Activated CD4-positive, alpha-beta T cell treated with anti-CD3 and anti-CD28 coated beads, Interleukin-2, amount 10 ng/mL, durations not matched to agents 24 days and 14 days (primary cell): ENCODE measurements at regions not wholly inside any gene's neighbourhood (a gene's known extent, or its start where the extent isn't known, plus 50 kb on each side); places are given as distances from the start of the nearest gene placed in this dataset.

Experiments used
- DNase-seq: peaks from one replicate; pipeline ENCODE4 v3.0.0; 2022
- H3K27ac Mint-ChIP-seq: one replicate; pipeline ENCODE4 v1.8.0; 2022; ENCODE audit warnings: mild to moderate bottlenecking, mixed read lengths
- H3K27me3 Mint-ChIP-seq: one replicate; pipeline ENCODE4 v1.8.0; 2022; ENCODE audit warnings: mixed read lengths
- H3K36me3 Mint-ChIP-seq: one replicate; pipeline ENCODE4 v1.8.0; 2022; ENCODE audit warnings: low read depth, mild to moderate bottlenecking, mixed read lengths
- H3K4me1 Mint-ChIP-seq: one replicate; pipeline ENCODE4 v1.8.0; 2021; ENCODE audit warnings: mixed read lengths
- H3K4me3 Mint-ChIP-seq: one replicate; pipeline ENCODE4 v1.8.0; 2022; ENCODE audit warnings: mild to moderate bottlenecking, moderate library complexity, mixed read lengths
- H3K9me3 Mint-ChIP-seq: one replicate; pipeline ENCODE4 v1.8.0; 2021; ENCODE audit warnings: mixed read lengths
- intact Hi-C: fragments of 100-400 bp; cut with micrococcal nuclease; formaldehyde crosslinking; loops from one replicate; pipeline ENCODE4 v1.15.1; 2023

DNA sequence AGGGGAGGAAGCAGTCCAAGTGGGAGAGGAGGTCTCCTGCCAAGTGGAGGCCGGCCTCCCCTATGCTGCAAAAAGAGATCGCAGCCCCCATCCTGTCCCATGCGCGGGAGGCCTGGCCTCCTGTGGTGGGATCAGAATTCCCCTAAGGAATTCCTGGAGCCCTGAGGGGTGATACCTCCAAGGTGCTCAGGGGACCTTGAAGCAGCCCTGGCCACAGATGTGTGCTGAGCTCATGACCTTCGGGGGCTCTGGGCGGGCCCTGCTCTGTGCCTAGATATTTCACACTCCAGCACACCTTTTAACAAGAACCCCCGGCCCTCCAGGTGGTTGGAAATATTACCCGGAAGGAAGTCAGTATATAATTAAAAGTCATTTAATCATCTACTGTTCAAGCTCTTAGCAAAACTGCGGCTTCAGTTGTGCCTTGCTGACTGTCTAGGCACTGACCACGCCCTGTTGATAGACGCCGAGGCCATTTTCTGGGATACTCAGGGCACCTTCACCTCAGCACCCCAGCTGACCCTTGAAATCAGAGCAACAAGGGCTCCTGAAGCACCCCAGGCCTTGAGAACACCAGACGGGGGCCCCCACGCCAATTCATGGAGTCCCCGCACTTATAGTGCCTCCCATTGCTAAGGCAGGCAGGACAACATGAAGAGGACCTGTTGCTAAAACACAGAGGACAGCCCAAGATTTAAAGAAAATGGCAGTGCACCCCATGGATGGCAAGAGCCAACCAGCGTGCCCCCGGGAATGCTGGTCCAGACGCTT, 119.1 kb downstream of the NDUFA10 start:
- no peak for DNase-seq
- intact Hi-C loops, result no loop called here
- H3K4me1 Mint-ChIP-seq, result peaks cover 7% of the 10 kb centered on the region
- no peaks in the 10 kb centered on the region for H3K36me3 Mint-ChIP-seq
- peaks cover 9% of the 10 kb centered on the region for H3K9me3 Mint-ChIP-seq
- no peaks in the 10 kb centered on the region for H3K27me3 Mint-ChIP-seq
- no peak overlapping the region for H3K4me3 Mint-ChIP-seq
- H3K27ac Mint-ChIP-seq, result no peak overlapping the region

- intact Hi-C loops, result no loop called here
- Mint-ChIP-seq H3K4me1 (peaks cover 1% of the 10 kb centered on the region), H3K36me3 (no peaks in the 10 kb centered on the region), H3K27me3 (no peaks in the 10 kb centered on the region), H3K9me3 (peaks cover 9% of the 10 kb centered on the region), H3K27ac (no peak overlapping the region), H3K4me3 (no peak overlapping the region)
- no peak for DNase-seq
These were observed 119.8 kb downstream of the NDUFA10 start for GRCh38 chr2:239905306-239905705.

DNA sequence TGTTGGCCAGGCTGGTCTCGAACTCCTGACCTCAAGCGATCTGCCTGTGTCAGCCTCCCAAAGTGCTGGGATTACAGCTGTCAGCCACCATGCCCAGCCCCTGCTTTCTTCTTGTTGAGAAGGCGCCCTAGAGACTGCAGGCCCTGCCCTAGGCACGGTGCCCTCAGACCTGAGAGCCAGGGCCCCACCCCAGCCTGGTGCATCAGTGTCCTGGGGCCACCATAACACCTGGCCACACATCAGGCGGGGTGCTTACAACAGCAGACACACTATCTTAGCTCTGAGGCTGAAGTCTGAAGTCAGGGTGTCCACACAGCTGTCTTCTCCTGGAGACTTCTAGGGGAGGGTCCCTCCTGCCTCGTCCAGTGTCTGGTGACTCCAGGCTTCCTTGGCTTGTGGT, 120.6 kb downstream of the NDUFA10 start:
- Mint-ChIP-seq H3K4me1 (no peaks in the 10 kb centered on the region), H3K27me3 (no peaks in the 10 kb centered on the region), H3K36me3 (no peaks in the 10 kb centered on the region), H3K4me3 (no peak overlapping the region), H3K9me3 (peaks cover 7% of the 10 kb centered on the region), H3K27ac (no peak overlapping the region)
- intact Hi-C loops, result no loop called here
- DNase-seq, result no peak

DNA sequence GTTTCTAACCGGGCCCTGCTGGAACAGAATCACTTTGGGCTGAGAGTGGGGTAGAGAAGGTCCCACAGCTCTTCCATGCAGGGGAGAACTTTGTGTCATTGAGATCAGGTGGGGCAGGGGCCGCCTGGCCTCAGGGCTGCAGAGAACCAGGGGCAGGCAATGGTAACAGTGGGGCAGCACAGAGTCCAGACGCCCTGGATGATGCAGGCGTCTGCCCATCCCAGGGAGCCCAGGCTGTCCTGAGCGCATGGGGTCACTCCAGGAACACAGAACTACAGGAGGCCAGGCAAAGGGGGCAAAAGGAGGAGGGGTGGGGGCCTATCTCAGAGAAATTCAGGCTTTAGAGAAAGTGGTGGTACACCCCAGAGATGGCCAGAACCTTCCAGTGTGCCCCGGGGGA, 121.3 kb downstream of the NDUFA10 start:
- Mint-ChIP-seq H3K36me3 (no peaks in the 10 kb centered on the region), H3K27ac (no peak overlapping the region), H3K4me1 (no peaks in the 10 kb centered on the region), H3K4me3 (no peak overlapping the region), H3K27me3 (no peaks in the 10 kb centered on the region), H3K9me3 (peaks cover 6% of the 10 kb centered on the region)
- intact Hi-C loops, result no loop called here
- no peak for DNase-seq

DNA sequence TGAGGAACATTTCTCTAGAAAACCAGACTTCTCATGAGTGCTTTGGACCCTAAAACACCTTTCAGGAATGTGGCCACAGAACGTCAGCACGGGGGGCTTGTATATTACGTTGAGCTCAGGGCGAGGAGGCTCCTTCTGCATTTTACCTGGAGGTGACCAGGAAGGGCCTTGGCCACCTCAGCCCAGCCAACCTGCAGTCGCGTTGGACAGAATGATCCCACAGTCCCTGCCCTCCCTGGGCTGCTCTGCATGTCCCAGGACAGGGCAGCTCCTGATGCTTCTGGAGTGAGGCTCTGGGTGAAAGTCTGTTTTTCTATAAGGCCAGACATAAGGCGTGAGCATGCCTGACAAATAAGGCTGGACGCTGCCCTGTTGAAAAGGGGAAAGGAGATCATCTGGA, 121.9 kb downstream of the NDUFA10 start:
- no peak for DNase-seq
- H3K4me1 Mint-ChIP-seq, result no peaks in the 10 kb centered on the region
- intact Hi-C loops, result no loop called here

DNA sequence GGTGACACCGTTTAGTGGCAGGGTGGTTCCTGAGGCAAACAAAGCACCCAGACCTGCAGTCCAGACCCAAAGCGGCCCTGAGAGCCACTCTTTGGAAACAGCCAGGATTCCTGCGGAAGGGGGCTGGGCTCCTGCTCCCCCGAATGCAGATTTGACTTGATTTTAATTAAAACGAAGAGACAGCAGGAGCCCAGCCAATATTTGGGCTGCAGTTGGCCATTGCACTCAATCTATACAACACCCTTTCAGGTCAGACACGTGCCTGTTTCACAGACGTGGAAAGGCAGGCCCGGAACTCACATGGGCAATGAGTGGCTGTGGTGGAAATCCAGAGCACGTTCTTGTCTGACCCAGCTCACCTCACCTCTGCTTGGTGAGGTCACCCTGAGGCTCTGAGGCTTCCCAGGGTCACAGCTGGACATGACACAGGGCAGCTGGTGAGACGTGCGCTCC, 122.4 kb downstream of the NDUFA10 start:
- Mint-ChIP-seq H3K27ac (no peak overlapping the region), H3K4me1 (no peaks in the 10 kb centered on the region), H3K36me3 (no peaks in the 10 kb centered on the region), H3K9me3 (peaks cover 6% of the 10 kb centered on the region), H3K27me3 (no peaks in the 10 kb centered on the region), H3K4me3 (no peak overlapping the region)
- intact Hi-C loops, result no loop called here
- DNase-seq, result no peak

More for the DNA sequence above, 121.9 kb downstream of the NDUFA10 start:
- H3K27me3 Mint-ChIP-seq, result no peaks in the 10 kb centered on the region
- H3K36me3 Mint-ChIP-seq, result no peaks in the 10 kb centered on the region
- peaks cover 6% of the 10 kb centered on the region for H3K9me3 Mint-ChIP-seq
- H3K4me3 Mint-ChIP-seq, result no peak overlapping the region
- no peak overlapping the region for H3K27ac Mint-ChIP-seq

GRCh38 chr2:239898292-239898925, 126.7 kb downstream of the NDUFA10 start:
- Mint-ChIP-seq H3K36me3 (no peaks in the 10 kb centered on the region), H3K9me3 (no peaks in the 10 kb centered on the region), H3K27me3 (peaks cover 6% of the 10 kb centered on the region), H3K4me1 (no peaks in the 10 kb centered on the region), H3K27ac (no peak overlapping the region), H3K4me3 (no peak overlapping the region)
- no peak for DNase-seq
- intact Hi-C loops, result no loop called here

- Mint-ChIP-seq H3K36me3 (no peaks in the 10 kb centered on the region), H3K4me3 (no peak overlapping the region), H3K4me1 (no peaks in the 10 kb centered on the region), H3K27me3 (peaks cover 6% of the 10 kb centered on the region), H3K9me3 (no peaks in the 10 kb centered on the region), H3K27ac (no peak overlapping the region)
- intact Hi-C loops, result no loop called here
- no peak for DNase-seq
These were observed 127.4 kb downstream of the NDUFA10 start for GRCh38 chr2:239897596-239898235.

DNA sequence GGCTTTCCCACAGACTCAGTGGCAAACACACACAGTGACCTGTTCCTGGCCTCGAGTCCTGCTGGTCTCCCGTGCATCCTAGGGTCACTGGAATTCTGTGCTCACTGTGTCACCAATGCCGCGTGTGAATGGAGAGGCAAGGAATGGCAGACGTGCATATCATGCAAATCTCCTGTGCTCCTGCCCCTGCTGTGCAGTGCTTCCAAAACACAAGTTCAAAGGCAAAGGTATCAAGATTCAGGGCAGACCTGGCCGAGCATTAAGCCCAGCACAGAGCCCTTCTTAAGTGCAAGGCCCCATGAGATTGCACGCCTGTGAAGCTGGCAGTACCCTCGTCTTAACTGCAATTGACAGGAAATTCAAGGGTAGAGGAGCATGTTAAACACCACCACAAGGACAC, 129.1 kb downstream of the NDUFA10 start:
- no peaks in the 10 kb centered on the region for H3K36me3 Mint-ChIP-seq
- H3K4me1 Mint-ChIP-seq, result no peaks in the 10 kb centered on the region
- no peak overlapping the region for H3K4me3 Mint-ChIP-seq
- DNase-seq, result no peak
- intact Hi-C loops, result no loop called here
- peaks cover 6% of the 10 kb centered on the region for H3K27me3 Mint-ChIP-seq
- H3K27ac Mint-ChIP-seq, result no peak overlapping the region
- H3K9me3 Mint-ChIP-seq, result no peaks in the 10 kb centered on the region

GRCh38 chr2:239895669-239896068, 129.5 kb downstream of the NDUFA10 start:
- intact Hi-C loops, result no loop called here
- Mint-ChIP-seq H3K9me3 (no peaks in the 10 kb centered on the region), H3K36me3 (no peaks in the 10 kb centered on the region), H3K4me3 (no peak overlapping the region), H3K27ac (no peak overlapping the region), H3K27me3 (peaks cover 6% of the 10 kb centered on the region), H3K4me1 (no peaks in the 10 kb centered on the region)
- no peak for DNase-seq

DNA sequence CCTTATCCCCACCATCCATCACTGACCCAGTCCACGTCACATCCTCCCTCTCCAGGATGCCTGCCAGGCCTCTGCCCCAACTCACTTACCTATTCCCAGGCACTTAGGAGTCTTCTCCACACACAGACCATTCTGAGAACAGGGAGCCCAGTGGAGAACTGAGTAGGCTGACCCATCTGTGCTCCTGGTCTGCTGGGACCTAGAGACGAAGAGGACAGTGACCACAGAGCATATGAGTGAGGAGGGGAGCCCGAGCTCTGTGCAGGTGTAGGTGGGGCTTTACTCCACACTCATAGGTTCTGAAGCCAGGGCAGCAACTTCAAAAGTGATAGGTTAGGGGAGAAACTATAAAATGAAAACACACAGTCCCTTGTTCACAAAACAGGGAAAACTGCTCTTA, 130.0 kb downstream of the NDUFA10 start:
- DNase-seq, result no peak
- H3K27me3 Mint-ChIP-seq, result peaks cover 6% of the 10 kb centered on the region
- H3K36me3 Mint-ChIP-seq, result no peaks in the 10 kb centered on the region
- H3K9me3 Mint-ChIP-seq, result no peaks in the 10 kb centered on the region
- no peak overlapping the region for H3K4me3 Mint-ChIP-seq
- no peaks in the 10 kb centered on the region for H3K4me1 Mint-ChIP-seq
- intact Hi-C loops, result no loop called here
- no peak overlapping the region for H3K27ac Mint-ChIP-seq

DNA sequence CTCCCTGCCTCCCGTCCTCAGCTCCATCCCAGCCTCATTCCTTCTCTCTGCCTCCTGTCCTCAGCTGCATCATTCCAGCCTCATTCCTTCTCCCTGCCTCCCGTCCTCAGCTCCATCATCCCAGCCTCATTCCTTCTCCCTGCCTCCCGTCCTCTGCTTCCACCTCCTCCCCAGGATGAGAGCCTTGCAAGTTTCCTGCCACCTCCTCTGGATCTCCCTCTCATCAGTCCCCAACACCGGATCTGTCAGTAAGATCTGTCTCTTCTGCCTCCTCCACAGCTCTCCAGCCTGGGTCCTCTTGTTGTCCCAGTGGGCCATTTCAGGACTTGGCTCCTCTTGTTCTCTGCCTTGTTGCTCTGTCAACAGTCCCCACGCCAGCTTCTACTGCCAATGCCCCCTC, 130.9 kb downstream of the NDUFA10 start:
- Mint-ChIP-seq H3K27me3 (peaks cover 7% of the 10 kb centered on the region), H3K9me3 (no peaks in the 10 kb centered on the region), H3K36me3 (no peaks in the 10 kb centered on the region), H3K27ac (no peak overlapping the region), H3K4me1 (no peaks in the 10 kb centered on the region), H3K4me3 (no peak overlapping the region)
- intact Hi-C loops, result no loop called here
- no peak for DNase-seq

DNA sequence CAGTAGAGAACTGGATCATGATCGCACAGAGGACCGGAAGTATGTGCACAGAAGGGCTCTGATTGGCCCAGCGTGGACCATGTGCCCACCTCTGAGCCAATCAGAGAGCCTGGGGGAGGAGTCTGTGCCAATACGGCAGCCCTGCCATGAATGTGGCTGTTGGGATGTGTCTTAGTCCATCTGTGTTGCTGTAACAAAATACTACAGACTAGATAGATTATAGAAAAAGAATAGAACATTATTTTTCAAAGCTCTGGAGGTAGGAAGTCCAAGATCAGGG, 132.0 kb downstream of the NDUFA10 start:
- no peaks in the 10 kb centered on the region for H3K4me1 Mint-ChIP-seq
- no peak overlapping the region for H3K4me3 Mint-ChIP-seq
- peaks cover 9% of the 10 kb centered on the region for H3K27me3 Mint-ChIP-seq
- no peaks in the 10 kb centered on the region for H3K36me3 Mint-ChIP-seq
- no peaks in the 10 kb centered on the region for H3K9me3 Mint-ChIP-seq
- intact Hi-C loops, result no loop called here
- H3K27ac Mint-ChIP-seq, result no peak overlapping the region
- no peak for DNase-seq

DNA sequence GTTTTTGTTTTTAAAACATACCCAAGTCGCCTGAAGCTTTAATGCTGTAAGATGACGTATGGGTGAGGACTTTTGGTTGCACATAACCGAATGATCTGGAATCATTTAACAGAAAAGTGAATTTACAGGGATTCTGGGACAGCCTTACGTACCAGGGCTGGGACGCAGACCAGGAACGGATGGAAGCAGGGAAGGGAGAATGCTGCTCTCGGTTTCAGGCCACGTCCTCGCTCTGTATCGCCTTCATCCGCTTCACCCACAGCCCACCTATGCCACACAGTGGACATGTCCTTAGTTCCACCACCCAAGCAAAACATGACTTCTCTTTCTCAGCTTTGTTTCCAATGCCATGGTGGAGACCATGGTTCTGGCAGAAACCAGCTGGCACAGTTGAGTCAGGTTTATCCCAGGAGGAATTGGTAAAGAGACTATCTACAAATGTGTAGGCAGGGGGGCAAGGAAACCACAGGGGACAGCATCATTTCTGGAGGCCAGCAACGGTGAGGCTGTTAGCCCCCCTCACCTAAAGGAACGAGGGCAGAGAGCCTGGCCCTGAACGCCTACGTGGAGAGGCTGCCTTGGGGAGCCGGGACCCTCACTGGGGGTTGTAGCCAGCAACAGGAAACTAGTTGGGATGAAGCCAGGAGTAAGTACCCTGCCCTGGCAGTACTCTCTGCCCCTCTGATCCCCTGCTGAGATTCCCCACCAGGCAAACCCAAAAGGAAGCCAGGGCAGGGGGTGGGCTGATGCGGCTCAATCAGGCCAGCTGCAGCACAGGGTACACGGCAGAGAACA, 132.5 kb downstream of the NDUFA10 start:
- no peak for DNase-seq
- Mint-ChIP-seq H3K27me3 (peaks cover 11% of the 10 kb centered on the region), H3K4me1 (no peaks in the 10 kb centered on the region), H3K9me3 (no peaks in the 10 kb centered on the region), H3K36me3 (no peaks in the 10 kb centered on the region), H3K27ac (no peak overlapping the region), H3K4me3 (no peak overlapping the region)
- intact Hi-C loops, result no loop called here
